Liver (tissue), 8 donors: ENCODE measurements at regions not wholly inside any gene's neighbourhood (a gene's known extent, or its start where the extent isn't known, plus 50 kb on each side); places are given as distances from the start of the nearest gene placed in this dataset.

Experiments
- DNase-seq: peaks from one replicate; pipeline ENCODE4 v3.0.0-alpha.2; 2017; ENCODE audit warnings: low spot score
- H3K27ac ChIP-seq, 2 donors: one replicate each; pipeline ENCODE4 v1.7.0; 2013; ENCODE audit warnings: inconsistent platforms in 2 of 2, low read length in 2 of 2, control low read depth in 1 of 2, low read depth in 1 of 2, mild to moderate bottlenecking in 1 of 2
- H3K27me3 ChIP-seq, 4 donors: one replicate each; pipeline versions ENCODE4 v1.6.1 to v1.7.0; 2013; ENCODE audit warnings: low read length in 3 of 4, inconsistent platforms in 1 of 4, mild to moderate bottlenecking in 1 of 4, moderate library complexity in 1 of 4; ENCODE audit not compliant: control insufficient read depth in 4 of 4, insufficient read depth in 4 of 4
- H3K36me3 ChIP-seq, 4 donors: one replicate each; pipeline versions ENCODE4 v1.6.1 to v1.7.0; 2013; ENCODE audit warnings: low read length in 3 of 4, mild to moderate bottlenecking in 3 of 4, low read depth in 1 of 4, moderate library complexity in 1 of 4; ENCODE audit not compliant: control insufficient read depth in 4 of 4, insufficient read depth in 3 of 4
- H3K4me1 ChIP-seq, 4 donors: one replicate each; pipeline versions ENCODE4 v1.6.1 to v1.7.0; 2013; ENCODE audit warnings: low read length in 3 of 4, mild to moderate bottlenecking in 3 of 4, moderate library complexity in 1 of 4; ENCODE audit not compliant: control insufficient read depth in 4 of 4, insufficient read depth in 4 of 4
- H3K4me3 ChIP-seq, 3 donors: one replicate each; pipeline versions ENCODE4 v1.6.1 to v1.7.0; 2013; ENCODE audit warnings: low read length in 3 of 3, control low read depth in 1 of 3, low read depth in 1 of 3, mild to moderate bottlenecking in 1 of 3
- H3K9ac ChIP-seq, 2 donors: one replicate each; pipeline ENCODE4 v1.7.0; 2013; ENCODE audit warnings: low read length in 2 of 2, mild to moderate bottlenecking in 2 of 2, moderate library complexity in 2 of 2, control low read depth in 1 of 2, low read depth in 1 of 2
- H3K9me3 ChIP-seq, 4 donors: one replicate each; pipeline versions ENCODE4 v1.6.1 to v1.7.0; 2013; ENCODE audit warnings: low read length in 3 of 4; ENCODE audit not compliant: control insufficient read depth in 4 of 4
- CTCF ChIP-seq: fragments of 150-350 bp; IDR thresholded peaks from 2 replicates; pipeline ENCODE4 v1.5.1; 2017; ENCODE audit warnings: improper control_type of control experiment, low read depth, low read length; ENCODE audit not compliant: missing input control
- EGR1 ChIP-seq, 2 donors: IDR thresholded peaks; 2 replicates each; pipeline ENCODE4 v1.6.1; 2016 to 2018; ENCODE audit warnings: antibody characterized with exemption in 2 of 2, low read depth in 2 of 2
- FOXA1 ChIP-seq: IDR thresholded peaks from 2 replicates; pipeline ENCODE4 v1.6.1; 2016; ENCODE audit warnings: antibody characterized with exemption
- FOXA2 ChIP-seq: IDR thresholded peaks from 2 replicates; pipeline ENCODE4 v1.6.1; 2016; ENCODE audit warnings: antibody characterized with exemption
- GABPA ChIP-seq, 2 donors: IDR thresholded peaks in 1 of 2; conservative IDR thresholded peaks in 1 of 2; 2 replicates each; pipeline ENCODE4 v1.6.1; 2016; ENCODE audit warnings: antibody characterized with exemption in 2 of 2, mild to moderate bottlenecking in 1 of 2, moderate library complexity in 1 of 2
- HNF4A ChIP-seq, 2 donors: conservative IDR thresholded peaks; 2 replicates each; pipeline ENCODE4 v1.6.1; 2016; ENCODE audit warnings: antibody characterized with exemption in 2 of 2, mild to moderate bottlenecking in 2 of 2
- HNF4G ChIP-seq: IDR thresholded peaks from 2 replicates; pipeline ENCODE4 v1.6.1; 2016; ENCODE audit warnings: antibody characterized with exemption
- JUND ChIP-seq, 2 donors: IDR thresholded peaks; 2 replicates each; pipeline ENCODE4 v1.6.1; 2016; ENCODE audit warnings: antibody characterized with exemption in 2 of 2
- MAX ChIP-seq: IDR thresholded peaks from 2 replicates; pipeline ENCODE4 v1.6.1; 2016; ENCODE audit warnings: antibody characterized with exemption
- NR2F2 ChIP-seq: IDR thresholded peaks from 2 replicates; pipeline ENCODE4 v1.6.1; 2016; ENCODE audit warnings: antibody characterized with exemption
- RAD21 ChIP-seq, 2 donors: IDR thresholded peaks; 2 replicates each; pipeline ENCODE4 v1.6.1; 2016; ENCODE audit warnings: antibody characterized with exemption in 2 of 2, mild to moderate bottlenecking in 2 of 2
- RXRA ChIP-seq, 2 donors: IDR thresholded peaks; 2 replicates each; pipeline ENCODE4 v1.6.1; 2017 to 2018; ENCODE audit warnings: antibody characterized with exemption in 2 of 2, mild to moderate bottlenecking in 1 of 2
- SP1 ChIP-seq: IDR thresholded peaks from 2 replicates; pipeline ENCODE4 v1.6.1; 2018; ENCODE audit warnings: antibody characterized with exemption, mild to moderate bottlenecking
- TAF1 ChIP-seq: conservative IDR thresholded peaks from 2 replicates; pipeline ENCODE4 v1.6.1; 2016; ENCODE audit warnings: antibody characterized with exemption, mild to moderate bottlenecking
- YY1 ChIP-seq: IDR thresholded peaks from 2 replicates; pipeline ENCODE4 v1.6.1; 2016; ENCODE audit warnings: antibody characterized with exemption, mild to moderate bottlenecking
- WGBS: extraction: QIAGEN DNeasy Blood & Tissue Kit; methylation state at CpG from one replicate; pipeline ENCODE4 v1.1.7; 2013; 5-methylcytosine and 5-hydroxymethylcytosine counted together
- TF ChIP-seq, protein P1 (sequence below): IDR thresholded peaks from 2 replicates; pipeline ENCODE4 v1.6.1; 2016; ENCODE audit warnings: antibody characterized with exemption, mild to moderate bottlenecking
- TF ChIP-seq, protein P2 (sequence below): IDR thresholded peaks from 2 replicates; pipeline ENCODE4 v1.6.1; 2016; ENCODE audit warnings: antibody characterized with exemption
- TF ChIP-seq, protein P3 (sequence below): IDR thresholded peaks from 2 replicates; pipeline ENCODE4 v1.6.1; 2016; ENCODE audit warnings: antibody characterized with exemption
- donor health status: healthy.
- donor health status: healthy.
- donor health status: healthy.
- donor health status: healthy.
- donor health status: healthy.

DNA sequence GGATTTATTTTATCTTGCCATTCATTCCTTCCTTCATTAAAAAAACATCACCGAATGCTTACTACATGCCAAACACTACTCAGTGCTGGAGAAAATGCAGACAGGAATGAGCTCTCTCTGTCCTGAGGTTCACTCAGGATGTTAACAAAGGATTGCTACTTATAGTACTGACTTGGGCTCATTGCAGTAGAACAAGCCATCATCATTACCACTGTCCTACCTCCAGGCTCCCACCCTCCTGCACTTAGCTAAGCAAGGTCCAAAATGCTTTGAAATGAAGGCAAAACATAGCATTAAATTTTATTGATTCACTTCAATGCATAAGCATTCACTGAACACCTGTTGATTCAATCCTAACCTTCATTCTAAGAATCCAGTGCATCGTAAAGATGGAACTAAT is 159.8 kb upstream of the RADX start:
- H3K36me3 ChIP-seq = no peaks in the 10 kb centered on the region
- no peak for DNase-seq
- no peaks in the 10 kb centered on the region for H3K27me3 ChIP-seq
- no peak overlapping the region for H3K9ac ChIP-seq
- H3K27ac ChIP-seq = no peak overlapping the region
- H3K9me3 ChIP-seq = no peaks in the 10 kb centered on the region
- WGBS = 98% methylated on average over 2 of the region's 2 CpGs
- TF ChIP-seq HNF4A (conservative IDR thresholded peaks at IDR 0.05) (no peak), YY1 (no peak)
- H3K4me1 ChIP-seq = no peaks in the 10 kb centered on the region
- no peak overlapping the region for H3K4me3 ChIP-seq

DNA sequence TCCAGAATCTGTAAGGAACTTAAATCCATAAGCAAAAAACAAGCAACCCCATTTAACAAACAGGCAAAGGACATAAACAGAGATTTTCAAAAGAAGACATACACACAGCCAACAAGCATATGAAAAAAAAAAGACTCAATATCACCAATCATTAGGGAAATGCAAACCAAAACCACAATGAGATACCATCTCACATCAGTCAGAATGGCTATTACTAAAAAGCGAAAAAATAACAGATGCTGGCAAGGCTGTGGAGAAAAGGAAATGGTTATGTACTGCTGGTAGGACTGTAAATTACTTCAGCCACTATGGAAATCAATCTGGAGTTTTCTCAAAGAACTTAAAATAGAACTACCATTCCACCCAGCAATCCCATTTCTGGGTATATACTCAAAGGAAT is 156.8 kb upstream of the RADX start:
- DNase-seq = no peak
- Histone ChIP-seq H3K36me3 (no peaks in the 10 kb centered on the region), H3K4me1 (peaks cover 0 to 5% (median 0%) of the 10 kb centered on the region in 4 donors), H3K9ac (no peak overlapping the region), H3K27ac (no peak overlapping the region), H3K27me3 (no peaks in the 10 kb centered on the region), H3K4me3 (no peak overlapping the region), H3K9me3 (no peaks in the 10 kb centered on the region)
- TF ChIP-seq MAX (no peak), YY1 (no peak), FOXA2 (no peak), TAF1 (no peak), HNF4A (conservative IDR thresholded peaks at IDR 0.05) (no peak), RAD21 (IDR thresholded peaks at IDR 0.05) (no peak), HNF4G (no peak), EGR1 (IDR thresholded peaks at IDR 0.05; ENCODE audit: low read depth in 2 of 2) (no peak), FOXA1 (no peak), GABPA (IDR thresholded peaks at IDR 0.05 in 1 of 2, conservative IDR thresholded peaks at IDR 0.05 in 1 of 2) (no peak), RXRA (IDR thresholded peaks at IDR 0.05) (no peak), SP1 (no peak), CTCF (no peak), JUND (IDR thresholded peaks at IDR 0.05) (no peak), NR2F2 (no peak)
- TF ChIP-seq, protein P1, sequence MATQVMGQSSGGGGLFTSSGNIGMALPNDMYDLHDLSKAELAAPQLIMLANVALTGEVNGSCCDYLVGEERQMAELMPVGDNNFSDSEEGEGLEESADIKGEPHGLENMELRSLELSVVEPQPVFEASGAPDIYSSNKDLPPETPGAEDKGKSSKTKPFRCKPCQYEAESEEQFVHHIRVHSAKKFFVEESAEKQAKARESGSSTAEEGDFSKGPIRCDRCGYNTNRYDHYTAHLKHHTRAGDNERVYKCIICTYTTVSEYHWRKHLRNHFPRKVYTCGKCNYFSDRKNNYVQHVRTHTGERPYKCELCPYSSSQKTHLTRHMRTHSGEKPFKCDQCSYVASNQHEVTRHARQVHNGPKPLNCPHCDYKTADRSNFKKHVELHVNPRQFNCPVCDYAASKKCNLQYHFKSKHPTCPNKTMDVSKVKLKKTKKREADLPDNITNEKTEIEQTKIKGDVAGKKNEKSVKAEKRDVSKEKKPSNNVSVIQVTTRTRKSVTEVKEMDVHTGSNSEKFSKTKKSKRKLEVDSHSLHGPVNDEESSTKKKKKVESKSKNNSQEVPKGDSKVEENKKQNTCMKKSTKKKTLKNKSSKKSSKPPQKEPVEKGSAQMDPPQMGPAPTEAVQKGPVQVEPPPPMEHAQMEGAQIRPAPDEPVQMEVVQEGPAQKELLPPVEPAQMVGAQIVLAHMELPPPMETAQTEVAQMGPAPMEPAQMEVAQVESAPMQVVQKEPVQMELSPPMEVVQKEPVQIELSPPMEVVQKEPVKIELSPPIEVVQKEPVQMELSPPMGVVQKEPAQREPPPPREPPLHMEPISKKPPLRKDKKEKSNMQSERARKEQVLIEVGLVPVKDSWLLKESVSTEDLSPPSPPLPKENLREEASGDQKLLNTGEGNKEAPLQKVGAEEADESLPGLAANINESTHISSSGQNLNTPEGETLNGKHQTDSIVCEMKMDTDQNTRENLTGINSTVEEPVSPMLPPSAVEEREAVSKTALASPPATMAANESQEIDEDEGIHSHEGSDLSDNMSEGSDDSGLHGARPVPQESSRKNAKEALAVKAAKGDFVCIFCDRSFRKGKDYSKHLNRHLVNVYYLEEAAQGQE = no peak
- TF ChIP-seq, protein P2, sequence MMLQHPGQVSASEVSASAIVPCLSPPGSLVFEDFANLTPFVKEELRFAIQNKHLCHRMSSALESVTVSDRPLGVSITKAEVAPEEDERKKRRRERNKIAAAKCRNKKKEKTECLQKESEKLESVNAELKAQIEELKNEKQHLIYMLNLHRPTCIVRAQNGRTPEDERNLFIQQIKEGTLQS = no peak
- TF ChIP-seq, protein P3, sequence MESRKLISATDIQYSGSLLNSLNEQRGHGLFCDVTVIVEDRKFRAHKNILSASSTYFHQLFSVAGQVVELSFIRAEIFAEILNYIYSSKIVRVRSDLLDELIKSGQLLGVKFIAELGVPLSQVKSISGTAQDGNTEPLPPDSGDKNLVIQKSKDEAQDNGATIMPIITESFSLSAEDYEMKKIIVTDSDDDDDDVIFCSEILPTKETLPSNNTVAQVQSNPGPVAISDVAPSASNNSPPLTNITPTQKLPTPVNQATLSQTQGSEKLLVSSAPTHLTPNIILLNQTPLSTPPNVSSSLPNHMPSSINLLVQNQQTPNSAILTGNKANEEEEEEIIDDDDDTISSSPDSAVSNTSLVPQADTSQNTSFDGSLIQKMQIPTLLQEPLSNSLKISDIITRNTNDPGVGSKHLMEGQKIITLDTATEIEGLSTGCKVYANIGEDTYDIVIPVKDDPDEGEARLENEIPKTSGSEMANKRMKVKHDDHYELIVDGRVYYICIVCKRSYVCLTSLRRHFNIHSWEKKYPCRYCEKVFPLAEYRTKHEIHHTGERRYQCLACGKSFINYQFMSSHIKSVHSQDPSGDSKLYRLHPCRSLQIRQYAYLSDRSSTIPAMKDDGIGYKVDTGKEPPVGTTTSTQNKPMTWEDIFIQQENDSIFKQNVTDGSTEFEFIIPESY = no peak
- 83% methylated on average over 1 of the region's 1 CpG for WGBS
